NCI-H1694 treated with DMSO at 0.1 percent for 48 hours (cell line): ENCODE measurements at regions not wholly inside any gene's neighbourhood (a gene's known extent, or its start where the extent isn't known, plus 50 kb on each side); places are given as distances from the start of the nearest gene placed in this dataset.

Experiments
- DNase-seq: peaks from one replicate; lab custom pipeline; 2025; lab: John Stamatoyannopoulos, UW

DNA sequence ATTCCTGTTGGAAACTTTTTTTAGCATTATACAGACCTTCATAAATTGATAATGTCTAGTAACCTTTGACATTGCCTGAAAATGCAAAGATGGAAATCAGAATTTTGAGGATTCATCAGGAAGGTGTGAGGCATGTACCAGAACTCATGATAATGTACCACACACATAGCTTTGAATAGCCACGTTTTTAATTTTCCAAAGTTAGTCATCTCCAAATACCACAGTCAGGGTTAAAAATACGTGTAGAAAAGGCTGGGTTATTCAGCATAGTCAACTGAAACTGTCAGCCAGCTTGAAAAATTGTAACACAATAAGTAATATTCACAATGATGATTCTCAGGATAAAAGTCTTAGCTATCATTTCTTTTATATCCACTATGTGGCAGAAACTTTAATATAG, 102.0 kb upstream of the THRB start:
- no peak for DNase-seq

GRCh38 chr3:24598695-24599470, 104.2 kb upstream of the THRB start:
- DNase-seq = no peak

GRCh38 chr3:24601066-24601939, 106.7 kb upstream of the THRB start:
- no peak for DNase-seq

- DNase-seq = no peak
Measured at GRCh38 chr3:24604215-24604614, 109.6 kb upstream of the THRB start.

DNA sequence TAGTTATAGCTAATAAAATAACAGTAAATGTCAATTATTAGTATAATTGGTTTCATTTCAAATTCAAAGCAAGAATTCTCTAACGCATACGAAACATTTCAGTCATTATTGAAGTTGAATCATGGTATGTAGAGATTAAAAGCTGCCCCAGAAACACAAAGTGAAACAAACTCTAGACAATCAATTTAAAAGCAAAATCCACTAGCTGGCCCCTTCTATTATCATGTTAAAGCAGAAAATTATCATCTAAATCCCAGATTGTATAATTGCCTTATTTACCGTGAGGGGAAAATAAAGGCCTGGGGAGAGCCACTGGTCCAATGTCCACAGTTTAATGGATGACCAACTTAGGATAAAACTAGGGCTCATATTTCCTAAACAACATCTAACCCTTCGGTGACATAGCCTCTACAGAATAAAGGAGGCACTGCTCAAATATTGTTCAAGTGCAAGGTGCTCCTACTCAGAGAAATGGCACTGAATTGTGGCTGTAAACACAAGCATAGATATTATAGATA, 110.9 kb upstream of the THRB start:
- no peak for DNase-seq

DNA sequence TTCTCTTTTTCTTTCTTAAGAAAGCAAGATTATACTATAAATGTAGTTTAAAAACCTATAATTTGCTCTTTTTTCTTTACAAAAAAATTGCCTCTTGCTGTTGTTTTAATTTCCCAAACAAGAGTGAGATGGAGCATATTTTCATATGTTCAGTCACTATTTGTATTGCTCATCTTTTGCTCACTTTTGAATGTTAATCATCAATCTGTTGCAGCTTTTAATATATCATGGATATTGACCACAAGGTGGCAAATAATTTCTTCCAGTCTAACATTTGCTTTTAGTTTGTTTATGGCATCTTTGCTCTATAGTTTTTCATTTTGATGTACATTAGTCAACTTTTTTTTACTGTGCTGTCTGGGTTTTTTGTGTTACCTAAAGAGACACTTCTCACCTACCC, 112.6 kb upstream of the THRB start:
- DNase-seq = no peak

GRCh38 chr3:24608701-24609390, 114.2 kb upstream of the THRB start:
- DNase-seq = peak; percentile 27

- no peak for DNase-seq
Measured at GRCh38 chr3:24614359-24614758, 119.7 kb upstream of the THRB start.

DNA sequence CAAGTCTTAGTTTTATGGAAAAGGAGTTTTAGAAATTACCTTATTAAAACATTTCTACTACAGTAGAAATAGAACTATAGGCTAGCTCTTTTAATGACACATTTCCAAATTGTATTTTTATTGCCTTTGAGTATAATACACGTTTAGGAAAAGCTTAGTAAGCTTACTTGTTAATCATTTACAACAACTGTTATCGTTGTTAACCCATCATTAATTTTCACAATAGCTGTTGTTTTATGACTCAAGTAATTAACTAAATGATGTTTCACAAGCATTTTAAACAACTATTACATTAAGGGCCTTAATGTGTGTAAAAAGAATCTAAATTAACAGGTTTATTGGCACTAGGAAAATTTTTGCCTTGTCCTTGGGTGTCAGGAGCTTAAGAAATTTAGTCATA, 120.5 kb upstream of the THRB start:
- no peak for DNase-seq

DNA sequence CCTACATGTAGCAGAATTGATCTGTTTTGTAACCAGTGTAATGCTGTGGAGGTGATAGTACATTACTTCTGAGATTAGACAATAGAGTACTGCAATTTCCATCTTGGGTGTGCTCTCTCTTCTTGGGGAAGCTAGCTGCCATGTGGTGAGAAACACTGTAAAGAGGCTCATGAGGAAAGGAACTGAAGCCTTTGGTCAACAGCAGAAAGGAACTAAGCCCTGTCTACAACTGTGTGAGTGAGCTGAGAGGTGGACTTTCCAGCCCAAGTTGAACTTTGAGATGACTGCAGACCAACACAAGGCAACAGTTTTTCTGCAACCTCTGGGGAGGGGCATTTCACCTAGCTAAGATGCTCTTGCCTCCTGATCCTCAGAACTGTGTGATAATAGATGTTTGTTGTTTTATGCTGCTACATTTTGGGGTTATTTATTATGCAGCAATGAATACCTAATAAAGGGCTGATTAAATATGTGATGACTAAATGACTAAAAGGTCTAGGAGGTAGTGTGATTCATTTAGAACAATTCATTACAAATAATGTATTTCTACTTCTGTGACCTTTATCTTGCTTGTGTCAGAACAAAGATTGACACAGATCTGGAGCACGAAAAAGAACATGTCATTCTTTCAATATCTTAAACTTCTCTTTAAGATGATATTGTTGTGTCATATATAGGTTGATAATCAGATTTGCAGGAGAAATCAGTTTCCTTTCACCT, 121.6 kb upstream of the THRB start:
- no peak for DNase-seq

- no peak for DNase-seq
Measured at GRCh38 chr3:24622138-24622537, 127.5 kb upstream of the THRB start.

- no peak for DNase-seq
Measured at GRCh38 chr3:24622696-24623225, 128.1 kb upstream of the THRB start.

- no peak for DNase-seq
Measured at GRCh38 chr3:24623657-24624056, 129.0 kb upstream of the THRB start.

GRCh38 chr3:24624938-24625681, 130.5 kb upstream of the THRB start:
- no peak for DNase-seq

- DNase-seq = no peak
Measured at GRCh38 chr3:24628523-24629258, 134.0 kb upstream of the THRB start.

GRCh38 chr3:24631481-24631880, 136.8 kb upstream of the THRB start:
- DNase-seq = no peak

GRCh38 chr3:24639061-24639460, 144.4 kb upstream of the THRB start:
- DNase-seq = no peak

DNA sequence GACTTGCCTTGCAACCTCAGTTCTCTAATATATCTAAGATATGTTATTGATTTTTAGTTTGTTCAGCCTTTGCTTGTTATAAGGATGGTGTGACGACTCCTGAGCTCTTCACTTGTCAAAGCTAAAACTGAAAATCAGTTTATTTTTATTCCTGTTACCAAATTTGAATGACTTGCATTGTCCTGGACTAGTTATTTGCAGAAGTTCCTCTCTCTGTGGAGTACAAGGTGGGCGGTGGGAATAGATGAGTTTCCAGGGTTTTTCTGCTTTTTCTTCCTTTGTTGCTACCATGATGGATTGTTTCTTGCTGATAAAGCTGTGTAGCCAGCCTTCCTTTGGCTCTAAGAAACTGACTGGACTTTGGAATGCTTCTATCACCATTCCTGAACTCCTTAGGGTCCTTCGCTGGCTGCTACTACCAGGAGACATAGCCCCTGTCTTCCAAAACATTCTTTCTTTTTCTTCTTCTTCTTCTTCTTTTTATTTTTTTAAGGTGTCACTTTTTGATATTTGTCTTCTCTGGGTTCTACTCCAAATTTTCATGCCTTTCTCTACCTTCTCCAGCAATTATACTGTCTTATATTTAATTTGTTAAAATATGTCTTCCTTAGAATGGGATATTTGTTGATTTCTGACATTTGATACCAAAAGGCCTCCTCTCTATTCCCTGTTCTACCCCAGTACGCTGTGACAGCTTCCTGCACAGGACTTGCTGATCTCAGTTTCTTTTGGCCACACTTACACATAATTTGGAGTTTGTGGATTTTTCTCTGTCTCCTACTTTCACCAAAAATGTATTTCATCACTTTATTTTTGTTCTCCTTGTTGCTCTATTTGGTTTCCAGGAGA, 145.1 kb upstream of the THRB start:
- DNase-seq = no peak

- DNase-seq = peak; percentile 5
Measured at GRCh38 chr3:24640330-24640877, 145.8 kb upstream of the THRB start.
